ENCODE measurements at regions not wholly inside any gene's neighbourhood (a gene's known extent, or its start where the extent isn't known, plus 50 kb on each side); places are given as distances from the start of the nearest gene placed in this dataset.

DNA sequence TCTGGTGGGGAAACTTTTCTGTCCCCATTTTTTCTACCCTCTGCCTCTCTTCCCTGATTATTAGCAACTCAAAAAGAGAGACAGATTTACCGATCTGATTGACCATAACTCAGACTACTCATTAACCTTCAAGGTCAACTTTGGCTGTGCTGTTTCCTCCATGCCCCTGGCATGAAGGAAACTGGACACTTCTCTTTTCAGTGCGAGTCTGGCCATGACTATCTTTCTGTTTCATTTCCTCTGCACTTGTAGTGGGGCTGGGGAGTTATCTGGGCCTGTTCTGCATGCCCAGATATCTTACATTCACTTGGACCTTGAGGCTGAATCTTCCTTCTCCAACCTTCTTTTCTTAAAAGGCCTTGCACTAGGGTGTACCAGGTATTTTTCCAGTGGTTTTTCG, 76.9 kb upstream of the SLCO2A1 start:
- H3K9ac ChIP-seq (ENCODE audit: insufficient read depth, low read length) = no peak overlapping the region
- H3K4me2 ChIP-seq (ENCODE audit: extremely low read depth, insufficient read depth, low read length) = no peak overlapping the region
- H2AFZ ChIP-seq (ENCODE audit: low read length) = no peak overlapping the region
- no peaks in the 10 kb centered on the region for H3K36me3 ChIP-seq (ENCODE audit: control insufficient read depth, insufficient read depth, low read length)
- H3K27ac ChIP-seq (ENCODE audit: insufficient read depth, low read length) = no peak overlapping the region
- H3K4me3 ChIP-seq (replicated peaks in 1 of 4; ENCODE audit: control extremely low read depth in 1 of 4, insufficient read depth in 1 of 4, low read depth in 3 of 4, low read length in 4 of 4) = no peak overlapping the region
- DNase-seq (ENCODE audit: low read depth in 2 of 2) = no peak
- TF ChIP-seq, protein P1, sequence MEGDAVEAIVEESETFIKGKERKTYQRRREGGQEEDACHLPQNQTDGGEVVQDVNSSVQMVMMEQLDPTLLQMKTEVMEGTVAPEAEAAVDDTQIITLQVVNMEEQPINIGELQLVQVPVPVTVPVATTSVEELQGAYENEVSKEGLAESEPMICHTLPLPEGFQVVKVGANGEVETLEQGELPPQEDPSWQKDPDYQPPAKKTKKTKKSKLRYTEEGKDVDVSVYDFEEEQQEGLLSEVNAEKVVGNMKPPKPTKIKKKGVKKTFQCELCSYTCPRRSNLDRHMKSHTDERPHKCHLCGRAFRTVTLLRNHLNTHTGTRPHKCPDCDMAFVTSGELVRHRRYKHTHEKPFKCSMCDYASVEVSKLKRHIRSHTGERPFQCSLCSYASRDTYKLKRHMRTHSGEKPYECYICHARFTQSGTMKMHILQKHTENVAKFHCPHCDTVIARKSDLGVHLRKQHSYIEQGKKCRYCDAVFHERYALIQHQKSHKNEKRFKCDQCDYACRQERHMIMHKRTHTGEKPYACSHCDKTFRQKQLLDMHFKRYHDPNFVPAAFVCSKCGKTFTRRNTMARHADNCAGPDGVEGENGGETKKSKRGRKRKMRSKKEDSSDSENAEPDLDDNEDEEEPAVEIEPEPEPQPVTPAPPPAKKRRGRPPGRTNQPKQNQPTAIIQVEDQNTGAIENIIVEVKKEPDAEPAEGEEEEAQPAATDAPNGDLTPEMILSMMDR (conservative IDR thresholded peaks at IDR 0.05 in 1 of 2, IDR thresholded peaks at IDR 0.05 in 1 of 2; ENCODE audit: low read depth in 1 of 2, low read length in 2 of 2) = no peak
- TF ChIP-seq EZH2 (IDR thresholded peaks at IDR 0.05; ENCODE audit: low read length, missing control alignments) = no peak
- H4K20me1 ChIP-seq (ENCODE audit: control insufficient read depth, extremely low read depth, insufficient read depth, low read length) = no peaks in the 10 kb centered on the region
- no peaks in the 10 kb centered on the region for H3K4me1 ChIP-seq (ENCODE audit: control insufficient read depth, extremely low read depth, insufficient read depth, low read length)
- no peaks in the 10 kb centered on the region for H3K9me3 ChIP-seq (ENCODE audit: control insufficient read depth, insufficient read depth, low read depth, low read length)
- H3K27me3 ChIP-seq (ENCODE audit: control insufficient read depth, insufficient read depth, low read length) = no peaks in the 10 kb centered on the region
- no peaks in the 10 kb centered on the region for H3K79me2 ChIP-seq (ENCODE audit: control insufficient read depth, insufficient read depth, low read length)

DNA sequence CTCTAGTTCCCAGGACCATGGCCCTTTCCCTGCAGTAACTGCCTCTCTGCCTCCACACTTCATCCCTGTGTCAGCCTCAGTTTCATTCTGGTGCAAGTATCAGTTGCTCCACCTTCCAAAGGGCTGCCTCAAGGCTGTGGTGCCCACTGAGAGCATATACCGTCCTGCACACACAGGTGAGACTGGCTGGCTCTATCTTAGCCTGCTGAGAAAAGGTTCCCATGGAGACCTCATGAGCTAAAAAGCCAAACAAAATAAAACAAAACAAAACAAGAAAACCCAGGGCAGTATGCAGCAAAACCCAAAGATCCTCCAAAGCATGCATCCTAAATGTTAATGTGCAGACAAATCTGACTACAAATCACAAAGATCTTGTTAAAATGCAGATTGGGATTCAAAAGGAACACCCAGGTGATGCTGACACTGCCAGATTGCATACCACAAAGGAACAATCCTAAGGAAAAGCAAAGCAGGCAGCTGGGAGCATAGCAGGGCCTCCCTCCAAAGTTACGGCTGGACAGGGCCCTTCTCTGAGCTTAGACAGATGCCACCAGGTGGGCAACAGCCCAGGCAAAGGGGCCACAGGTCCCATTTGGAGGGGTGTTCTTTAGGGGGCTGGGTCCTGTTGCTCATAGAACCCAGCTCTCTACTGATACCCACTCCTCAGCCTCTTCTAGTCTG, 76.3 kb upstream of the SLCO2A1 start:
- no peaks in the 10 kb centered on the region for H3K27me3 ChIP-seq (ENCODE audit: control insufficient read depth, insufficient read depth, low read length)
- no peaks in the 10 kb centered on the region for H3K36me3 ChIP-seq (ENCODE audit: control insufficient read depth, insufficient read depth, low read length)
- H3K4me1 ChIP-seq (ENCODE audit: control insufficient read depth, extremely low read depth, insufficient read depth, low read length) = no peaks in the 10 kb centered on the region
- no peaks in the 10 kb centered on the region for H4K20me1 ChIP-seq (ENCODE audit: control insufficient read depth, extremely low read depth, insufficient read depth, low read length)
- H3K4me3 ChIP-seq (replicated peaks in 1 of 4; ENCODE audit: control extremely low read depth in 1 of 4, insufficient read depth in 1 of 4, low read depth in 3 of 4, low read length in 4 of 4) = no peak overlapping the region
- no peak overlapping the region for H3K27ac ChIP-seq (ENCODE audit: insufficient read depth, low read length)
- H2AFZ ChIP-seq (ENCODE audit: low read length) = no peak overlapping the region
- no peak overlapping the region for H3K4me2 ChIP-seq (ENCODE audit: extremely low read depth, insufficient read depth, low read length)
- DNase-seq (ENCODE audit: low read depth in 2 of 2) = no peak
- H3K79me2 ChIP-seq (ENCODE audit: control insufficient read depth, insufficient read depth, low read length) = no peaks in the 10 kb centered on the region
- H3K9me3 ChIP-seq (ENCODE audit: control insufficient read depth, insufficient read depth, low read depth, low read length) = no peaks in the 10 kb centered on the region
- no peak overlapping the region for H3K9ac ChIP-seq (ENCODE audit: insufficient read depth, low read length)
- no peak for TF ChIP-seq EZH2 (IDR thresholded peaks at IDR 0.05; ENCODE audit: low read length, missing control alignments)
- TF ChIP-seq, protein P1 (conservative IDR thresholded peaks at IDR 0.05 in 1 of 2, IDR thresholded peaks at IDR 0.05 in 1 of 2; ENCODE audit: low read depth in 1 of 2, low read length in 2 of 2) = no peak

DNA sequence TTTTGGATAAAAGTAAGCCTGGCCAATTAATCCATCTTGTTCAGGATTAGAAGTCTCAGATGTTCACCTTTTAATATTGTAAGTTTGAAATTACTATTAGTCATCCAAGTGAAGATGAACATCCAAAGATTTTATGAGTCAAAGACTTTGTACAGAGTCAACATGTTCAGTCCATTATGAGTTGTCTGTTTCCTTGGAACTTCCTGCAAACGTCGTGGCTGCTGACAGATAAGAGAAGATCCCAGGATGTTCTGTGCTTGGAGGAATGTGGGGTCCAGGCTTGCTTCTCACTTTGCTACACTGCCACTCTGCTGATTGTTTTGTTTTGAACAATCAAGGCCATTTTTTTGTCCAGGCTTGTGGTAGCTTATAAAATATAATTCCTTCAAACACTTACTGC, 74.3 kb upstream of the SLCO2A1 start:
- Histone ChIP-seq H3K27me3 (ENCODE audit: control insufficient read depth, insufficient read depth, low read length) (no peaks in the 10 kb centered on the region), H3K9me3 (ENCODE audit: control insufficient read depth, insufficient read depth, low read depth, low read length) (no peaks in the 10 kb centered on the region), H3K27ac (ENCODE audit: insufficient read depth, low read length) (no peak overlapping the region), H3K4me2 (ENCODE audit: extremely low read depth, insufficient read depth, low read length) (no peak overlapping the region), H3K4me1 (ENCODE audit: control insufficient read depth, extremely low read depth, insufficient read depth, low read length) (no peaks in the 10 kb centered on the region), H3K4me3 (replicated peaks in 1 of 4; ENCODE audit: control extremely low read depth in 1 of 4, insufficient read depth in 1 of 4, low read depth in 3 of 4, low read length in 4 of 4) (no peak overlapping the region), H3K9ac (ENCODE audit: insufficient read depth, low read length) (no peak overlapping the region), H2AFZ (ENCODE audit: low read length) (no peak overlapping the region), H3K79me2 (ENCODE audit: control insufficient read depth, insufficient read depth, low read length) (no peaks in the 10 kb centered on the region), H4K20me1 (ENCODE audit: control insufficient read depth, extremely low read depth, insufficient read depth, low read length) (no peaks in the 10 kb centered on the region), H3K36me3 (ENCODE audit: control insufficient read depth, insufficient read depth, low read length) (no peaks in the 10 kb centered on the region)
- no peak for TF ChIP-seq EZH2 (IDR thresholded peaks at IDR 0.05; ENCODE audit: low read length, missing control alignments)
- TF ChIP-seq, protein P1 (conservative IDR thresholded peaks at IDR 0.05 in 1 of 2, IDR thresholded peaks at IDR 0.05 in 1 of 2; ENCODE audit: low read depth in 1 of 2, low read length in 2 of 2) = no peak
- no peak for DNase-seq (ENCODE audit: low read depth in 2 of 2)
